HCT116 (cell line): ENCODE measurements at regions not wholly inside any gene's neighbourhood (a gene's known extent, or its start where the extent isn't known, plus 50 kb on each side); places are given as distances from the start of the nearest gene placed in this dataset.

ENCODE experiments used
- ATAC-seq: fragments of 200-7000 bp; cut with Tn5 transposase; 2 replicates; pipeline ENCODE4 v1.9.1; 2020; ENCODE audit warnings: mild to moderate bottlenecking, moderate library complexity
- BruUV-seq: library from RNA; stranded (reverse); fragments of 400-500 nt; replicated peaks from 2 replicates; lab custom pipeline; 2021; lab: Mats Ljungman, UMichigan
- CTCF ChIA-PET: fragments of 300-600 bp; sonication (Branson Sonifier 250); formaldehyde crosslinking; loops from one replicate; lab custom pipeline; 2021; ENCODE audit warnings: antibody characterized with exemption; lab: Charles Lee
- POLR2A ChIA-PET: fragments of 300-600, 350-600 bp; sonication (Branson Sonifier 250); formaldehyde crosslinking; loops from one replicate; lab custom pipeline; 2021; ENCODE audit warnings: antibody characterized with exemption; lab: Charles Lee
- RAD21 ChIA-PET, 2 experiments: fragments of 300-600 bp; sonication (Branson Sonifier 250); formaldehyde crosslinking; loops; one replicate each; lab custom pipeline; 2023; ENCODE audit warnings: low total read pairs in 2 of 2; ENCODE audit not compliant: uncharacterized antibody in 2 of 2, unreplicated experiment in 2 of 2, low non-redundant PET in 1 of 2; lab: Charles Lee
- DNase-seq: peaks from one replicate; pipeline ENCODE4 v3.0.0-alpha.2; 2010; ENCODE audit warnings: low read depth, low spot score
- H2AFZ ChIP-seq: fragments of 200-600 bp; shearing (Covaris generic), sonication (generic); 2 replicates; pipeline ENCODE4 v1.6.1; 2017; ENCODE audit warnings: low read depth, mixed run types, mixed read lengths, antibody characterized with exemption, low read length; ENCODE audit not compliant: poor library complexity, severe bottlenecking
- H3K27ac ChIP-seq: 2 replicates; pipeline ENCODE4 v1.5.1; 2012; ENCODE audit warnings: low read depth, low read length
- H3K27me3 ChIP-seq: fragments of 200-600 bp; sonication (generic); 2 replicates; pipeline ENCODE4 v1.6.1; 2016; ENCODE audit warnings: mixed run types, low read length, mixed read lengths; ENCODE audit not compliant: insufficient read depth
- H3K36me3 ChIP-seq, 2 experiments: fragments of 200-500 bp in 1 of 2; fragments of 200-600 bp in 1 of 2; sonication (Bioruptor generic) in 1 of 2; sonication (generic) in 1 of 2; 2 replicates each; pipeline versions ENCODE4 v1.5.1 to v1.6.1; 2014 to 2016; ENCODE audit warnings: low read length in 2 of 2, inconsistent platforms in 1 of 2, mixed read lengths in 1 of 2, mixed run types in 1 of 2; ENCODE audit not compliant: insufficient read depth in 2 of 2, control insufficient read depth in 1 of 2
- H3K4me1 ChIP-seq, 2 experiments: fragments of 200-600 bp in 1 of 2; sonication (generic) in 1 of 2; 2 replicates each; pipeline versions ENCODE4 v1.5.1 to v1.6.1; 2012 to 2017; ENCODE audit warnings: low read length in 2 of 2, inconsistent platforms in 1 of 2, mild to moderate bottlenecking in 1 of 2, mixed read lengths in 1 of 2, mixed run types in 1 of 2, moderate library complexity in 1 of 2; ENCODE audit not compliant: insufficient read depth in 2 of 2, control insufficient read depth in 1 of 2
- H3K4me2 ChIP-seq: fragments of 200-600 bp; sonication (generic); 2 replicates; pipeline ENCODE4 v1.6.1; 2017; ENCODE audit warnings: mixed run types, low read length, mixed read lengths
- H3K4me3 ChIP-seq, 2 experiments: fragments of 200-600 bp in 1 of 2; sonication (generic) in 1 of 2; replicated peaks in 1 of 2; 2 replicates each; pipeline ENCODE4 v1.5.1; 2011 to 2016; ENCODE audit warnings: low read length in 2 of 2, control low read depth in 1 of 2, low read depth in 1 of 2, mild to moderate bottlenecking in 1 of 2, mixed read lengths in 1 of 2, mixed run types in 1 of 2
- H3K79me2 ChIP-seq: fragments of 200-600 bp; sonication (generic); 2 replicates; pipeline ENCODE4 v1.6.1; 2017; ENCODE audit warnings: mild to moderate bottlenecking, mixed run types, low read length, moderate library complexity, mixed read lengths; ENCODE audit not compliant: insufficient read depth
- H3K9ac ChIP-seq: fragments of 200-600 bp; sonication (generic); 2 replicates; pipeline ENCODE4 v1.6.1; 2016; ENCODE audit warnings: low read length, mixed read lengths
- H3K9me2 ChIP-seq: fragments of 200-600 bp; sonication (generic), shearing (Covaris generic); 2 replicates; pipeline ENCODE4 v1.6.1; 2017; ENCODE audit warnings: mixed run types, mild to moderate bottlenecking, moderate library complexity; ENCODE audit not compliant: insufficient read depth
- H3K9me3 ChIP-seq, 2 experiments: fragments of 200-500 bp in 1 of 2; fragments of 200-600 bp in 1 of 2; sonication (Bioruptor generic) in 1 of 2; sonication (generic) in 1 of 2; 2 replicates each; pipeline ENCODE4 v1.6.1; 2014 to 2017; ENCODE audit warnings: low read length in 2 of 2, mixed read lengths in 2 of 2, inconsistent platforms in 1 of 2, low read depth in 1 of 2, mild to moderate bottlenecking in 1 of 2, mixed run types in 1 of 2, moderate library complexity in 1 of 2; ENCODE audit not compliant: control insufficient read depth in 1 of 2, insufficient read depth in 1 of 2
- H4K20me1 ChIP-seq: fragments of 200-600 bp; sonication (generic), shearing (Covaris generic); 2 replicates; pipeline ENCODE4 v1.6.1; 2017; ENCODE audit warnings: mixed run types, mild to moderate bottlenecking, moderate library complexity; ENCODE audit not compliant: insufficient read depth
- CBX3 ChIP-seq: IDR thresholded peaks from 2 replicates; pipeline ENCODE4 v1.6.1; 2012; ENCODE audit warnings: low read depth
- EGR1 ChIP-seq: IDR thresholded peaks from 2 replicates; pipeline ENCODE4 v1.6.1; 2012; ENCODE audit warnings: low read depth
- ELF1 ChIP-seq: IDR thresholded peaks from 2 replicates; pipeline ENCODE4 v1.6.1; 2012; ENCODE audit warnings: low read depth, borderline replicate concordance
- EZH2 ChIP-seq: fragments of 200-600 bp; sonication (generic); IDR thresholded peaks from 2 replicates; pipeline ENCODE4 v1.6.1; 2017; ENCODE audit warnings: antibody characterized with exemption, mixed run types
- EZH2phosphoT487 ChIP-seq: fragments of 200-600 bp; IDR thresholded peaks from 2 replicates; pipeline ENCODE4 v1.6.1; 2018; ENCODE audit warnings: antibody characterized with exemption, borderline replicate concordance
- JUND ChIP-seq: IDR thresholded peaks from 2 replicates; pipeline ENCODE4 v1.6.1; 2012
- POLR2A ChIP-seq: IDR thresholded peaks from 2 replicates; pipeline ENCODE4 v1.7.0; 2011; ENCODE audit warnings: borderline replicate concordance; ENCODE audit not compliant: insufficient read depth, insufficient read length; ENCODE audit errors: extremely low read depth
- RAD21 ChIP-seq: IDR thresholded peaks from 2 replicates; pipeline ENCODE4 v1.6.1; 2012; ENCODE audit warnings: low read depth, mild to moderate bottlenecking
- SP1 ChIP-seq: IDR thresholded peaks from 2 replicates; pipeline ENCODE4 v1.6.1; 2012; ENCODE audit warnings: low read depth
- ZFX ChIP-seq: fragments of 450-650 bp; IDR thresholded peaks from 2 replicates; pipeline ENCODE4 v1.6.1; 2017
- ZNF274 ChIP-seq: fragments of 200-500 bp; sonication (Bioruptor generic); IDR thresholded peaks from 2 replicates; pipeline ENCODE4 v1.6.1; 2014; ENCODE audit warnings: mild to moderate bottlenecking, low read depth, low read length, inconsistent platforms
- intact Hi-C: fragments of 100-400 bp; cut with micrococcal nuclease; formaldehyde crosslinking; loops from 2 replicates; pipeline ENCODE4 v1.10.0; 2022
- TF ChIP-seq, protein P1 (sequence below): IDR thresholded peaks from 2 replicates; pipeline ENCODE4 v1.6.1; 2011; ENCODE audit warnings: mild to moderate bottlenecking, low read length, moderate library complexity; ENCODE audit not compliant: insufficient replicate concordance; ENCODE audit errors: extremely low read depth
- TF ChIP-seq, protein P2 (sequence below): IDR thresholded peaks from 2 replicates; pipeline ENCODE4 v1.6.1; 2012
- TF ChIP-seq, protein P3 (sequence below), 3 experiments: fragments of 200-600 bp in 1 of 3; sonication (generic) in 1 of 3; IDR thresholded peaks in 2 of 3; conservative IDR thresholded peaks in 1 of 3; 2 replicates each; pipeline ENCODE4 v1.5.1; 2012 to 2017; ENCODE audit warnings: low read depth in 2 of 3, low read length in 2 of 3, antibody characterized with exemption in 1 of 3, borderline replicate concordance in 1 of 3, control low read depth in 1 of 3, mild to moderate bottlenecking in 1 of 3, mixed read lengths in 1 of 3, mixed run types in 1 of 3, moderate library complexity in 1 of 3; ENCODE audit not compliant: insufficient read depth in 1 of 3
- TF ChIP-seq, protein P4 (sequence below): IDR thresholded peaks from 2 replicates; pipeline ENCODE4 v1.6.1; 2012
- TF ChIP-seq, protein P5 (sequence below): IDR thresholded peaks from 2 replicates; pipeline ENCODE4 v1.6.1; 2012; ENCODE audit warnings: low read depth

DNA sequence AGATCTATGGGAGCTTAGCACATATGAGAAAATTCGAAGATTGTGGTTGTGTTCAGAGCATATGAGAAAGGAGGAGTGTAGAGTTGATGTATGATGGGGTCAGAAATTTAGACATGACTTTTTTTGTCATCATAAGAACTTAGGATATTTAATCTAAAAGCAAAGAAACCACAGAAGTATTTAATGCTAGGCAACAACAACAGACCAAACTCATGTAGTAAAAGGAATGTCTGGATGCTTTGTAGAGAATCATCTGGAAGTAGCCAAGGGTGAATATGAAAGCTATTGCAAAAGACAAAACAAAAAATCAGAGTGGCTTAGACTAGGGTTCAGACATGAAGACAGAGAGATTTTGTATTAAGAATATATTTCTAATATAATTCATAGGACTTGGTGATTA lies 190.3 kb downstream of the SLITRK1 start:
- TF ChIP-seq, protein P1, sequence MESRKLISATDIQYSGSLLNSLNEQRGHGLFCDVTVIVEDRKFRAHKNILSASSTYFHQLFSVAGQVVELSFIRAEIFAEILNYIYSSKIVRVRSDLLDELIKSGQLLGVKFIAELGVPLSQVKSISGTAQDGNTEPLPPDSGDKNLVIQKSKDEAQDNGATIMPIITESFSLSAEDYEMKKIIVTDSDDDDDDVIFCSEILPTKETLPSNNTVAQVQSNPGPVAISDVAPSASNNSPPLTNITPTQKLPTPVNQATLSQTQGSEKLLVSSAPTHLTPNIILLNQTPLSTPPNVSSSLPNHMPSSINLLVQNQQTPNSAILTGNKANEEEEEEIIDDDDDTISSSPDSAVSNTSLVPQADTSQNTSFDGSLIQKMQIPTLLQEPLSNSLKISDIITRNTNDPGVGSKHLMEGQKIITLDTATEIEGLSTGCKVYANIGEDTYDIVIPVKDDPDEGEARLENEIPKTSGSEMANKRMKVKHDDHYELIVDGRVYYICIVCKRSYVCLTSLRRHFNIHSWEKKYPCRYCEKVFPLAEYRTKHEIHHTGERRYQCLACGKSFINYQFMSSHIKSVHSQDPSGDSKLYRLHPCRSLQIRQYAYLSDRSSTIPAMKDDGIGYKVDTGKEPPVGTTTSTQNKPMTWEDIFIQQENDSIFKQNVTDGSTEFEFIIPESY, result no peak
- TF ChIP-seq, protein P2, sequence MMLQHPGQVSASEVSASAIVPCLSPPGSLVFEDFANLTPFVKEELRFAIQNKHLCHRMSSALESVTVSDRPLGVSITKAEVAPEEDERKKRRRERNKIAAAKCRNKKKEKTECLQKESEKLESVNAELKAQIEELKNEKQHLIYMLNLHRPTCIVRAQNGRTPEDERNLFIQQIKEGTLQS, result no peak
- TF ChIP-seq ZFX (no peak), POLR2A (no peak), ZNF274 (no peak), EZH2phosphoT487 (no peak), ELF1 (no peak), CBX3 (no peak), JUND (no peak), EZH2 (no peak), RAD21 (no peak), SP1 (no peak), EGR1 (no peak)
- TF ChIP-seq, protein P3, sequence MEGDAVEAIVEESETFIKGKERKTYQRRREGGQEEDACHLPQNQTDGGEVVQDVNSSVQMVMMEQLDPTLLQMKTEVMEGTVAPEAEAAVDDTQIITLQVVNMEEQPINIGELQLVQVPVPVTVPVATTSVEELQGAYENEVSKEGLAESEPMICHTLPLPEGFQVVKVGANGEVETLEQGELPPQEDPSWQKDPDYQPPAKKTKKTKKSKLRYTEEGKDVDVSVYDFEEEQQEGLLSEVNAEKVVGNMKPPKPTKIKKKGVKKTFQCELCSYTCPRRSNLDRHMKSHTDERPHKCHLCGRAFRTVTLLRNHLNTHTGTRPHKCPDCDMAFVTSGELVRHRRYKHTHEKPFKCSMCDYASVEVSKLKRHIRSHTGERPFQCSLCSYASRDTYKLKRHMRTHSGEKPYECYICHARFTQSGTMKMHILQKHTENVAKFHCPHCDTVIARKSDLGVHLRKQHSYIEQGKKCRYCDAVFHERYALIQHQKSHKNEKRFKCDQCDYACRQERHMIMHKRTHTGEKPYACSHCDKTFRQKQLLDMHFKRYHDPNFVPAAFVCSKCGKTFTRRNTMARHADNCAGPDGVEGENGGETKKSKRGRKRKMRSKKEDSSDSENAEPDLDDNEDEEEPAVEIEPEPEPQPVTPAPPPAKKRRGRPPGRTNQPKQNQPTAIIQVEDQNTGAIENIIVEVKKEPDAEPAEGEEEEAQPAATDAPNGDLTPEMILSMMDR (IDR thresholded peaks at IDR 0.05 in 2 of 3, conservative IDR thresholded peaks at IDR 0.05 in 1 of 3; ENCODE audit: borderline replicate concordance in 1 of 3, insufficient read depth in 1 of 3, low read depth in 2 of 3, low read length in 2 of 3), result no peak
- TF ChIP-seq, protein P4, sequence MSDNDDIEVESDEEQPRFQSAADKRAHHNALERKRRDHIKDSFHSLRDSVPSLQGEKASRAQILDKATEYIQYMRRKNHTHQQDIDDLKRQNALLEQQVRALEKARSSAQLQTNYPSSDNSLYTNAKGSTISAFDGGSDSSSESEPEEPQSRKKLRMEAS, result no peak
- TF ChIP-seq, protein P5, sequence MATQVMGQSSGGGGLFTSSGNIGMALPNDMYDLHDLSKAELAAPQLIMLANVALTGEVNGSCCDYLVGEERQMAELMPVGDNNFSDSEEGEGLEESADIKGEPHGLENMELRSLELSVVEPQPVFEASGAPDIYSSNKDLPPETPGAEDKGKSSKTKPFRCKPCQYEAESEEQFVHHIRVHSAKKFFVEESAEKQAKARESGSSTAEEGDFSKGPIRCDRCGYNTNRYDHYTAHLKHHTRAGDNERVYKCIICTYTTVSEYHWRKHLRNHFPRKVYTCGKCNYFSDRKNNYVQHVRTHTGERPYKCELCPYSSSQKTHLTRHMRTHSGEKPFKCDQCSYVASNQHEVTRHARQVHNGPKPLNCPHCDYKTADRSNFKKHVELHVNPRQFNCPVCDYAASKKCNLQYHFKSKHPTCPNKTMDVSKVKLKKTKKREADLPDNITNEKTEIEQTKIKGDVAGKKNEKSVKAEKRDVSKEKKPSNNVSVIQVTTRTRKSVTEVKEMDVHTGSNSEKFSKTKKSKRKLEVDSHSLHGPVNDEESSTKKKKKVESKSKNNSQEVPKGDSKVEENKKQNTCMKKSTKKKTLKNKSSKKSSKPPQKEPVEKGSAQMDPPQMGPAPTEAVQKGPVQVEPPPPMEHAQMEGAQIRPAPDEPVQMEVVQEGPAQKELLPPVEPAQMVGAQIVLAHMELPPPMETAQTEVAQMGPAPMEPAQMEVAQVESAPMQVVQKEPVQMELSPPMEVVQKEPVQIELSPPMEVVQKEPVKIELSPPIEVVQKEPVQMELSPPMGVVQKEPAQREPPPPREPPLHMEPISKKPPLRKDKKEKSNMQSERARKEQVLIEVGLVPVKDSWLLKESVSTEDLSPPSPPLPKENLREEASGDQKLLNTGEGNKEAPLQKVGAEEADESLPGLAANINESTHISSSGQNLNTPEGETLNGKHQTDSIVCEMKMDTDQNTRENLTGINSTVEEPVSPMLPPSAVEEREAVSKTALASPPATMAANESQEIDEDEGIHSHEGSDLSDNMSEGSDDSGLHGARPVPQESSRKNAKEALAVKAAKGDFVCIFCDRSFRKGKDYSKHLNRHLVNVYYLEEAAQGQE, result no peak
- Histone ChIP-seq H3K27ac (no peak overlapping the region), H3K36me3 (no peaks in the 10 kb centered on the region), H3K9me3 (0 out of 4 replicates have a peak, but pooled peaks cover 0 to 2% of the 10 kb centered on the region in 2 experiments), H4K20me1 (no peaks in the 10 kb centered on the region), H3K27me3 (no peaks in the 10 kb centered on the region), H3K9me2 (no peaks in the 10 kb centered on the region), H3K9ac (no peak overlapping the region), H3K4me1 (no peaks in the 10 kb centered on the region), H3K79me2 (no peaks in the 10 kb centered on the region), H3K4me2 (no peak overlapping the region), H3K4me3 (no peak overlapping the region), H2AFZ (no peak overlapping the region)
- ChIA-PET POLR2A (no interaction called here), RAD21 (no interaction called here), CTCF (no interaction called here)
- ATAC-seq (no peak), DNase-seq (no peak)
- intact Hi-C loops, result no loop called here
- BruUV-seq, result no TSS peak
